NT2/D1 (cell line): ENCODE measurements at regions not wholly inside any gene's neighbourhood (a gene's known extent, or its start where the extent isn't known, plus 50 kb on each side); places are given as distances from the start of the nearest gene placed in this dataset.

Source experiments
- SUZ12 ChIP-seq: IDR thresholded peaks from 2 replicates; pipeline ENCODE4 v1.6.1; 2011; ENCODE audit not compliant: insufficient read length, insufficient read depth; ENCODE audit errors: extremely low read depth
- YY1 ChIP-seq: IDR thresholded peaks from 2 replicates; pipeline ENCODE4 v1.6.1; 2011; ENCODE audit not compliant: insufficient read length, insufficient read depth
- ZNF274 ChIP-seq: IDR thresholded peaks from 2 replicates; pipeline ENCODE4 v1.6.1; 2011; ENCODE audit warnings: mild to moderate bottlenecking, low read depth, low read length

DNA sequence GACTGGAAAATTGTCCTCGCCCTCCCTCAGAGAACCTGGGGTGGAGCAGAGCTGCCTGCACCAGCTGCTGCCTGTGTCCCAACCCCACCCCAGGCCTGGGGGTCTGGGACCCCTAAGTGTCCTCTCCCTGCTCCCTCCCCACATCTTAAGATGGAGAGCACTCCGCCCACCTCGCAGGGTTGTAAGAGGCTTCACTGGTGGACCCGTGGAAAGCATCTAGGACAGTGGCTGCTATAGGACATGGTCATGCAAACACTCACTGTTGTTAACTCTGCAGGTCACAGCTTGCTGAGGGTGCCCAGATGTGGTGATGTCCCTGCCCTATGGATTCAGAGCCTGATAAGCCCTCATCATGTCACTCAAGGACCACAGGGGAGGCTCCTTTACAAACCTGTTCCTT, 62.0 kb upstream of the ARNT2 start:
- TF ChIP-seq SUZ12: no peak
- TF ChIP-seq YY1: no peak
- TF ChIP-seq ZNF274: no peak
